OCI-M1 (cell line): ENCODE measurements at regions not wholly inside any gene's neighbourhood (a gene's known extent, or its start where the extent isn't known, plus 50 kb on each side); places are given as distances from the start of the nearest gene placed in this dataset.

ENCODE experiments used
- DNase-seq: peaks from one replicate; lab custom pipeline; 2025; lab: John Stamatoyannopoulos, UW

DNA sequence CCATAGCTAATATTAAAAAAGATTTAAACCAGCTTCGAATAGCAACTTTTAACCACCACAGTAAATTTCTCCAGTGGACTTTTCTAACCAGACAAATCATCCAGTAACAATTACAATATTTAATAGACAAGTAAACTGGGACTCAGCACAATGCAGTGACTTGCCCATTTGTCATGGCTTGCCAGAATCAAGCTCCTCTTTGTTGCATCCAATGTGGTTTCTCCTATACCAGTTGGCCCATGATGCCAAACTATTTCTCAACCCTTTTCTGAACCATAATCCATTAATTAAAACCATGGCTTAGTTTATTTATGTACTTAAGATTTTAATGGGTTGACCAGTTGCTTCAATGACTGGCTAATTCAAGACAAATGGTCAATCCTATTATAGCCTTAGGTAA lies 64.4 kb downstream of the DIO2 start:
- DNase-seq: no peak

DNA sequence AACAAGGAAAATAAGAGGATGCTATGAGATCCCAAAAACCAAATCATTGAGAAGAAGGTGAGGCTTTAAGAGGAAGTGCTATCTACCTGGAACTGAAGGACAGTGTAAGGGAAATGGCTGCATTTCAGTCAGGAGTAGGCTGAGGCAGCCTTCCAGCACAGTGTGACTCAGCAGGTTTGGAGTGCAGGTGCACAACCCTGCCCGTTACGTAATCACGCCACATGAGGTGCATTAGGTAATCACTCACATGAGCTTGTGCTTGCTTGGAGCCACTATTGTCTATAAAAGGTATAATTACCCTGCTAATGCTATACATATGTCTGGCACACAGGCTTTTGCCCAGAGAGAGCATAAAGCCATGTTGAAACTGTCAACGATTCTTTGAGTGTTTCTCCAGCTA lies 74.9 kb downstream of the DIO2 start:
- DNase-seq: peak; percentile 5

DNA sequence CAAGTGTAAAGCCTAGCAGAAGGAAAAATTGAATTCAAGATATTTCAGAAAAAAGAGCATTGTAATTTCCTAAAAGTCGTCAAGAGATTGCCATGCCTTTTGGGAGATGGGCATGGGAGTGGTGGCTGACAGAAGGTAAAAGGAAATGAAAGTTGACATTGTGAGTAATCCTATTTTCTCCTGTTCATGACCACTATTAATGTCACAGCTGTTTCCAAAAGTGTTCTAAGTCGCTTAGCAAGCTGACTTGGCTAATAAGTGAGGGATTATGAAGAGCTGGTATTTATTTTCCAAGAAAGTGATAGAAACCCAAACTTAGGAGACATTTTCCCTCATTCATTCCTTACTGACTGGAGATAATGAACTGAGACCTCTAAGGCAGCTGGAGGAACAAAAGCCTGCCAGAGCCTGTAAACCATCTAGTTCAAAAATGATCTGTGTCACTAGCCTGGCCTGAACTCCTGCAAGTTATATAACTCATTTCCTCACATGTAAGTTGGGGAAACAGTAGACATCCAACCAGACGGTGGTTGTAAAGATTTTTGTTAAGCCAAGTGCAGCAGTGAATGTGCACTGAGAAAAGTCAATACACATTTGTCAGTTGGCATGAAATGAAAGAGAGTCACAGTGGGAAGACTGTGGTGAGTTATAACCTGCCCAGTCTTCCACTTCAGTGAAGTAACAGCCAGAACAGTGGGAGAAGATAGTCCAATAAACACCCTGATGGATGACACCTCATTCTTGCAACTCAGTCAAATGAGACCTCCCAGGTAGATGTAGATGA lies 75.8 kb downstream of the DIO2 start:
- DNase-seq: no peak

DNA sequence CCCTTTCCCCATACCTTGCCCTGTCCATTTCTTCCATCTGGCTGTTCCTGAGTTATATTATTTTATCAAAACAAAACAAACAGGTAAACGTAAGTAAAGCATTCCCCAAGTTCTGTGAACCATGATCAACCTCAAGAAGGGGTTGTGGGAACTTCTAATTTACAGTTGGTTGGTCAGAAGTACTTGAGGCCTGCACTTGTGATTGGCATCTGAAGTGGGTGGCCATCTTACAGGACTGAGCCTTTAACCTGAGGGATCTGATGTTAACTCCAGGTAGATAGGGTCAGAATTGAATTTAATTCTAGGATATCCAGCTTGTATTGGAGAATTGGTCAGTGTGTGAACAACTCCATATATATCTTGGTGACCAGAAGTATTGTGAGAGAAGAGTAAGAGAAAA lies 77.0 kb downstream of the DIO2 start:
- no peak for DNase-seq

DNA sequence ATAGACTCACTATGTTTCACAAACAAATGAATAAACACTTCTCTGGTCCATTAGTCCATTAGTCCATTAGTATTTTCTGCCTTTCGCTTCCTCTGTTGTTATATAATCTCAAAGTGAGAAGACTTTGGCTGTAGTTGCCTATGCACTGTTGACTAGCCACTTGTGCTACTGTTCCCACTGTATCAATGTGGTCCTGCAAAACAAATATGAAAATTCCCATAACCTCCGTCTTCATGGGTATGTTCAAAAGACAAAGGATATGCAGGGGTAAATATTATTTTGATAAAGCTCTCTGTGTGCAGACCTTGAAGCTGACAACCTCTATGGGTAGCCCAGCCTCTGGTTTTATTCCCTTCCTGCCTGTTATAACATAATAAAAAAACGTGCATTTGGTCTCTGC lies 77.8 kb downstream of the DIO2 start:
- DNase-seq: no peak

DNA sequence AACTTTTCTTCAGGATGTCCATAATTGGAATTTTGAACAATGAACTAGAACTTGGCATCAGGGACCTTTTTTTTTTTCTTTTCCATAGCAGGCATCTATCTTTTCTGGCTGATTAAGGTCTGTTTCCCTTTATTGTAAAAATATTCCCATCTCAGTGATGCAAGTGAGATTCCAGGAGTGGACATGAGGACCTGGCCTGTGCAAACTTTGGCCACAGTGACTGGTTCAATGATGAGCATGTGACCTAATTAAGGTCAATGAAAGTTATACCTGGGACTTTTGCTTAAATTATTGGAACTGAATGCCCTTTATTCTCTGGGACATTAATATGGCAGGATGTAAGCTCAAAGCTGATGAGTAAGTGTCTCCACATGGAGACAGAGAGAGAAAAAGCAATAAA lies 83.8 kb downstream of the DIO2 start:
- no peak for DNase-seq

DNA sequence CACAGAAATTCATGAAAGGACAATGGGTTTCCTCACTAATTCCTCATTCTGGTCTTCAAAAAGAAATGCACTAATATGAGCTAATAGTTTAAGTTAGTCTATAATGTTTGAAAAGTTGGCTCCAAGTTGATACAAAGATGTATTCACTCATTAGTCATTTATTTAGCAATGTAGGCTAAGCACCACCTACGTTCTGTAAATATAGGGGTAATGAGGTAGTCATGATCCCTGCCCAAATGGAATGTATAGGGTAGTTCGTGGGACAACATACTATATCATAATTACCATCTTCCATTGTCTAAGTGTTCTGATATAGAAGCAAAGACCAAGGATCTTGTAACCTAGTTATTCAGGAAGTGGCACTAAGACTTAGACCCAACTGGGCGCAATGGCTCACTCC lies 86.5 kb downstream of the DIO2 start:
- DNase-seq: no peak

DNA sequence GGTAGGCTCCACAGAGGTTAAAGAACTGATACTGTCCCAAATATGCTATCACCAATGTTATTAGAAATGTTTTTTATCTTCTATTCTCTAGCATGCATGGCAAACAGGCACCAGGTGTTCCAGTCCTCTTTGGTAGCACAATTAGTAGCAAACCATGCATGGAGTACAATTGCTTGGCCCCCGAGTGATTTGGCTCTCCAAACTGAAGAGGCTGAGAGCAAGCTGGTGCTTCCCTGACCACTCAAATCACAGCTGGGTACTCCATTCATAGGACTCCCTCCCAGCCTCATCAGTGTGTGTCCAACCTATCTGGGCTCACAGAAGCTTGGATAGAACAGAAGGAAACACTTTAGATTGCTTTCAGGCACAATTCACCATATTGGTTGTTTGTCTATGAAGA lies 93.4 kb downstream of the DIO2 start:
- DNase-seq: no peak

DNA sequence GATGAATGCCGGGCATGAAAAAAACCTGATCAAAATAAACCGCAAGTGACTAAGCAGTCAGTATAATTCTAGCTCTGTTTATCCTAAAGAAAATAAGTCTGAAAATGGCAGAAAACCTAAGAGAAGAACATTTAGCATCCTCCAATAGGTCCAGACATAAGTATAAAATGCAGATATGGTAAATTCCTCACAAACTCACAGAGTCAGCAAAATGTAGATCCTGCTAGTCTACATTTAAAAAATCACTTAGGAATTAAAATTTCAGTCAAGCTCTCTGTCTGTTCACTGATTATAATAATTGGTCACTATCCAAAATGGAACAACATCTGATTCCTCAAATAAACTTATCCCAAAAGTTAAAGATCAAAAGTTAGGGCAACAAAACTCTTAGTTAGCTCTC lies 95.1 kb downstream of the DIO2 start:
- DNase-seq: no peak

DNA sequence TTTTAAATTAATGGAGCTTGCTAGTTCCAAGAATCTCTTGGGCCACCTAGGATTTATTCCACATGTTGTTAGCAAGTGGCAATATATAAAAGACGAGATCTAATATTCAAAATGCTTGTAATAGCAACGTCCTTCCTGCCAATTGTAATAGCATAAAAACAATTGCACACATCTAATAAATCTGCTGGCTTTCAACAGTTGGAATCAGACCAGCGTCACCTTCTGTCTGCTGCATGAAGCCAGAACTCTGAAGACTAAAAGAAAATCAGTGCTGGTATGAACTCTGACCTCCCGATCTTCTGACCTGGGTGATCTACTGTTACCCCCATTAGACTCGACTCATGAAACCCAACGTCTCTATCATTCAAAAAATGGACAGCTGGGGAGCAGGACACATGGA lies 100.6 kb downstream of the DIO2 start:
- DNase-seq: no peak

DNA sequence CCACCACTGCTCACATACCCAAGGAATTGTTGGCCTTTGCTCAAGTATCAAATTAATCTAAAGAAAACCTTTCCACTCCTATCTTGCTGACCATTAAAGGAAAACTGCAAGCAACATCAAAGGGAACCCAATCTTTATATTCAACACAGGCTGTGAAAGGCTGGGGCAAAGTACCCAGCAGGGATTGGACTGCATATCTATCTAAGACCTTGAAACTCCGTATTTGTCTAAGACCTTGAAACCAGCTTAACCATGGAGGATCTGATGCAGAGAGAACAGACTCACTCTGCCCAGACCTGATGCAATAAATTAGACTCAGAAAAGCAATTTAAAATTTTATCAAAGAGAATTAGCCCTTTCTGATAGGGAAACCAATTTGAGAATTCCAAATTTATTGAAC lies 102.2 kb downstream of the DIO2 start:
- no peak for DNase-seq

DNA sequence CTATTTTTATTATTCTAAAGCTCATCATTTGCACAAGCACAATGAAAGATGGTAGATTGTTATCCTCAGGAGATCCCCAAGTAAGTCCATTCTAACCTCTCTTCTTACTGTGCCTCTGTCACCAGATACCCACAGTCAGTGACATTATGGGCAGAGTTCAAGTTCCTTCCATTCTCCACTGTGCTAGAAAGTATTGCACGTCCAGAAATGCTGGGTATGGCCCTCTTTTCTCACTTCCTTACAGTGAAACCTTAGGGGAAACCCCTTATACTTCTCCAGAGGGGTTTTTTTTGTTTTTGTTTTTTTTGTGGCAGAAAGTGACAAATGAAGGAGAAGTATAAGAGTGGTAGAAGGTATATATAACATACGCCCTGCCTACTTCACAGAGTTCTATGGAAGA lies 102.9 kb downstream of the DIO2 start:
- DNase-seq: no peak

DNA sequence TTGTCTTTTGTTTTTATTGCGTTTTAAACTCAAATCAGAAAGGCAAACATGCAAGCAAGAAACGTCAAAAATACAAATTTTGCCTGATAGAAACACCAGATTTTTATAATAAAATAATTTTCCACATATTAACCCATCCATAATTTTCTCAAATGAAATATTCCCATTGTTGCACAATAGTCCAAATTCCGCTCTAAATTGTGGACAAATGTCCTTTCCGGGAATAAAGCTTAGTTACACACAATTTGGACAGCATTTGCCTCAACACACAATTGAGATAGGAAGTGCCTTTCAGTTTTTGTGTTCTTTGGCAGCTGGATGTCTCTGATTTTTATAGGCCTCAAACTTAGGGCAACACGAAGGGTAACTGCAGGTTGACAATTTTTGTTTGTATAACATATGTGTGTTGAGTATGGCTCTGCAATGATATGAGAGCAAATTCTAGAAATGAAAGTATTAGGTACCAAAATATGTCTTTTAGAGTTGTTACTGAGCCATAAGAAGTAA lies 105.8 kb downstream of the DIO2 start:
- no peak for DNase-seq

DNA sequence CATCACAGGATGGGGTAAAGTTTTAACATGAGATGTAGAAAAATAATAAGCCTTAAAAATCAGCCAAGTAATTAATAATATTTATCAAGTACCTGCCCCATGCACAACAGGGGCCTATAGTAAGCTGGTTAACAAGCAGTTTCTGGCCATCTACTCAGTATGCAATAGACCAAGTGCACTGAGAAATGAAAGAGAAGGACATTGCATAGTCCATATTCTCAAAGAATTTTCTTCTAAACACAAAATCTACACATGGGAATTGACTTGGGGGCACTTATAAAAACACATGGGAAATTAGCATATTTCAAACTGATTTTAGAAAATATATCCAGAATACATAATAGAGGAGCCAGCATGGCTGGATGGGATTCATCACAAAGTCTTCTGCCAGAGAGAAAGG lies 109.5 kb downstream of the DIO2 start:
- DNase-seq: no peak

DNA sequence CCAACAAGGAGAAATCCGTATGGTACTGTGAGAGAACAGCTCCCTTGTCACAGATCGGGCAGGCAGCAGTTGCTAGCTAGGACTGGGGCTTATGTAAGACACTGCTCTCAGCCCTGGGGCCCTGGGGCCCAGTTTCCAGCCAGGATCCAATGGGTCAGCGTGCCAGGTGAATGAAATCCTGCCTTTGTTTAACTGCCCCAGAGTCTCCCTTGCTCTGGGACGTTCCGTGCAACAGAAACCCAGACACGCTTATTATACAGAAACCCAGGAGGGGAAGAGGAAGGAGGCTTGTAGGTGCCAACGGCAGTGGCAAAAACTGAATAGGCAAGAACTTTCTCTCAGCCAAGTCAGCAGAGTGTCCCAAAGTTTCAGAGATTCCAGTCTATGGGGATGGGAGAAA lies 110.6 kb downstream of the DIO2 start:
- DNase-seq: no peak

DNA sequence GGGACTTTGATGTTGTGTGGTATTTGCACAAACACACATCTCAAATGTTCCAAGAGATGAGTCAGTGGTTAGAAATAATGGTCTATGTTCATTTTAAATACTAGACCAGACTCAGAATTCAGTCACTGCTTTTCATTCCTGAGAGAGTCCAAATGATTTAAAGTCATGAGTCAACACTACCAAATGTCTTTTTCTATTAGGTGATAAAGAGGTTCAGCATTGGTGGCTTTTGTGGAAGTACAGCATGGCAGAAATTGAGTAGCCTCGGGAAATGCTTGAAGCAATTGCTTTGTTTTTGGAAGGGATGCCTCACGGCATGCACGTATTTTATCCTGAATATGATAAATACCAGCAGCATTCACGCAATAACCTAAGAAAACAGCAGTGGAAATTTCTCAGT lies 115.7 kb downstream of the DIO2 start:
- no peak for DNase-seq

DNA sequence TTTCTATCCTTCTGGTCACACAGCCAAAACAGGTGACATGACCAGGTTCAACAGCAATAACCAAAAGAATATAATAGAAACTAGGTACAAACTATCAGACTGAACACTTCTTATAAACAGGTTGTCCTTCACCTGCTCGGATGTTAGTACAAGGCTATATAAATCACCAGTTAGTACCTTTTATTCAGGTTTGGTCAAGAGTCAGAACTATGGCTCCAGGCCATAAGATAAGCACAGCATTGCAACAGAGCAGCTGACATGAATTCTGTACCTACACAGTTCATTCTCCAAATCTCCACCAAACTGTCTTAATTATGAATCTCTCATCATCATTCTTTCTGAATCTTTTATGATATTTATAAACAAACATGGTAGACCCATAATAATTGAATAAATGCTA lies 123.9 kb downstream of the DIO2 start:
- DNase-seq: no peak

DNA sequence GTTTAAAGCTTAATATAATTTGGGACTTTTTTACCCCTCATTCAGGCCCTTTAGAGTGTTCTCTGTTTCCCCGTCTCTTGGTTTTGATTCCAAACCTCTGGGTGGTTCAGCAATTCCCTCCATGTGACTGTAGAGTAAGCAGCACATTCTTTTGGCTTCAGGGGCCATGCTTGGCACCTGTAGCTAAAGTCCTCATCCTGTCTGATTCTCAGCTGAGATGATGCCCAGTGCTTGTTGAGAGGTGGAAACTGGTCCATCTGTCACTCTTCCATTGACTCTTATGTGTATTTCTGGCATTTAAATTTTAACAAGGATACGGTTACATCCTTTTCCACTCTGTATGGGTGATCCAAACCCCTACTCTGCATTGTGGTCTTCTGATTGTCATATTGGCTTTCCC lies 127.1 kb downstream of the DIO2 start:
- no peak for DNase-seq

DNA sequence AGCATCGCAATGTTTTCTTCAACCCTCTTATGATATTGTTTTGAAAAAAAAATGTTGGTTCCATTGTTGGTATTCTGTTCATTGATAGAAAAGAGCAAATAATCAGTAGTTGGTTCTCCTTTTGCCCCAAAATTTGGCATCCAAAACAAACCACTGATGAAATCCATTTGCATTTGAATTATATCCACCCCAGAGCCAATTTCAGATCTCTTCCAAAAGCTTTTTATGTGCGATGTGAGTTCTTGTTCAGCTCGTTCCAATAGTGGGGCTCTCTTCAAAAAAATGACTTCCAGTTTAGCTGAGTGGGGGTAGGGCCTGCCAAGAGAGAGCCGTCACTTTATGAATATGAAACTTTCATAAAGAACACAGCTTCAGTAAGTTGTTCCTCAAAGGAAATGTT lies 130.7 kb downstream of the DIO2 start:
- DNase-seq: no peak

DNA sequence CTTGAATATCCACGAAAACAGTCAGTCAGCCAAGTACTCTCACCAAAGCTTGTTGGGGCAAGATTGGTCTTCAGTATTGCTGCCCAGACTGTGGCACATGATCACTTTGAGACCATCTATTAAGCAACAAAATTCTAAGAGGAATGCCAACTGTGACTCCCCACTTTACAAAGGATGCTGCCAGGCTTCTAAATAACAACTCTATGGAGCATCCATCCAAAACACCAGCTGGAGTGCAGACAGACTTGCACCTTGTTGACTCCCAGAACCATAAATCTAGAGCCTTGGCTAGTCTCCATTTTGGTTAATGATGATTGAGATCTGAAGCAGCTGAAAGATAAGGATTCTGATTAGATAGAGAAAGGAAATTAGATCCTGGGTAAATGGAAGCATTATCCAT lies 132.8 kb downstream of the DIO2 start:
- no peak for DNase-seq

DNA sequence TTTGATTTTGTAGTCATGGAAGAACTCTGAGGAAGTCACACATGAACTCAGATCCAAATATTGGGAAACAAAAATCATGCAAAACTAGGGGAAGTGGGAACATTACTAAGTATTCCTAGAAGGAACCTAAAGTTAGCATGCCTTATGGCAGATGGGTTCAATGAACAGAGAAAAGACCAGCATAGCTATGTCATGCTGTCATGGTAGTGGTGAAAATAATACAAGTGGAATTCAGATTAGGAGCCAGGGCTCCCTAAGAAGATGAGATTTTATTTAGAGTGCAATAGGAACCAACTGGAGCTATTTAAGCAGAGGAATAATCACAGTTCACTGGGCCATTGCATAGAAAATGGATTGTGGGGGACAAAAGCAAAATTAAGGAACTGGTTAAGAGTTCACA lies 134.0 kb downstream of the DIO2 start:
- DNase-seq: no peak

DNA sequence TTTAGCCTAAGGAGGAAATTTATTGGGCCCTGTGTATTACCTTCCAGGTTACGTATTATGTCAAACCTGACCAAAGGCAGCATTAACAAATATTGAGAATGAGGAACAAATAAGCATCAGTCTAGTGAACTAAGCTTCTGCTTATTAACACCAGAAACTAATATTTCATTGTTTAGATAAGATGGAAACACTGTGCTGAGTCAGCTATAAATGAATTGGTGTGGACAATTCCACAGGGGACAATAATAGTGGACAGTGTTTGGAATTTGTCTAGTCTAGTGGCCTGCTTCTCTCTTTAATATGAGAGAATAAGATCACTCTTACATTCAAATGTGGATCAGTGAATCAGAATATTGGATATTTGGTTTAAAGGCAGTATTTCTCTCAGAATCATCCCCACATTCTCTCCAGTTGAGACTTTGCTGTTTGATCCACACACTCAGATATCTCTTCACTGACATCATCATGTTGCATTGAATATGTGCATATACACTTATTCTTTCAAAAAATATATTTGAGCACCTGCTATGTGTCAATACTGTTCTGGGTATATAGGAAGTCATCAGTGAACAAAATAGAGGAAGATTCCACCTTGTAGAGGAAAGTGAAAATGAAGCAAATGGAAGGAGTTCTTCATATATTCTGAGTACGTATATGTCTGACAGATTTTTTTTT lies 136.3 kb downstream of the DIO2 start:
- DNase-seq: no peak

DNA sequence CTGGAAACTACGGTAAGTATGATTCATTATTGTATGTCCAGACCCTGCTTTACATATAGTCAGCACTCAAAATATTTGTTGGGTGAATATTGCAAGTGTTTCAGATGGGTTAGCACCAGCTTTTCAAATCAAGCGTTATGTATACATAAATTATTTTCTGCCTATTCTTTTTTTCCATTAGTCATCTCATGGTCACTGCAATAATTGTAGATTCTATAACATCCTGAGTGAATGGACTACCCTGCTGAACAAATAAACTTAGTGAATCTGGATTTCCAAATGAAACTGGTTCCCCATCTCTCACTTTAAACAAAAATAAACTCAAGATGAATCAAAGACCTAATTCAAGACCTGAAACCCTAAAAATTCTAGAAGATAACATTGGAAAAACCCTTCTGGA lies 152.3 kb downstream of the DIO2 start:
- DNase-seq: no peak

DNA sequence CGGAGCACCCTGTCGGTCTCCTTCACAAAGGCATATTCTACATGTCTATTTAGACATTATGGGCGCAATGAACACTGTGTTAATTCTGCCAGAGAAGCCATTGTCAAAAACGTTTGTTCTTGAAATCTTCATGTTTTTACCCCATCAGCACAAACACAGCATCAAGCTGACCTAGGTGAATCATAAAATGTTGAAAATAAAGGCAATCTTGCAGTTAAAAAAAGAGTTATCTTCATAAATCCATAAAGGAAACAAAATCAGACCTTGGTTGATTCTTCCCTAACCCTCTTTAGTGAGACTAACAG lies 154.9 kb downstream of the DIO2 start:
- no peak for DNase-seq
